ENCODE measurements at regions not wholly inside any gene's neighbourhood (a gene's known extent, or its start where the extent isn't known, plus 50 kb on each side); places are given as distances from the start of the nearest gene placed in this dataset.

DNA sequence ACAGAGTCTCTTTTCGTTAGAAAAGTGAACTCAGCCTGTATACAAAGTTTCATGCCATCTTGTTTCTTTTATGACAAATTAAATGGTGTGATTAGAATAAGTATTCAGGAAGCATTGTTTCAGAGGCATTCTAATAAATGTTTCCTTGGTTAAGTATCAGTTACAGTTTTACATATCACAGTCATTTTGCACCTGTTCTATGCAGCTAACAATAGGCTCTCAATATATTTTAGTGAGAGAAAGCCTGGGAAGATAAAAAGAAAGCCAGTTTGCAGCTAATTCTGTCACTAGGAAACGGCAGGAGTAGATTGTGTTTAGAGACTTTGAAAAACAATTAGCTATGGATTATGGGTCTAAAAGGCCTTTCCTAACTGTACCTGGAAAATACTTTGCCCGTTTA is 252.8 kb downstream of the ZIC1 start:
- TF ChIP-seq POLR2A (IDR thresholded peaks at IDR 0.05; ENCODE audit: low read depth, low read length) (no peak), POLR2AphosphoS5 (IDR thresholded peaks at IDR 0.05; ENCODE audit: low read depth, low read length) (no peak), TAF1 (IDR thresholded peaks at IDR 0.05; ENCODE audit: borderline replicate concordance, low read depth, low read length) (no peak)
